ENCODE measurements at regions not wholly inside any gene's neighbourhood (a gene's known extent, or its start where the extent isn't known, plus 50 kb on each side); places are given as distances from the start of the nearest gene placed in this dataset.

DNA sequence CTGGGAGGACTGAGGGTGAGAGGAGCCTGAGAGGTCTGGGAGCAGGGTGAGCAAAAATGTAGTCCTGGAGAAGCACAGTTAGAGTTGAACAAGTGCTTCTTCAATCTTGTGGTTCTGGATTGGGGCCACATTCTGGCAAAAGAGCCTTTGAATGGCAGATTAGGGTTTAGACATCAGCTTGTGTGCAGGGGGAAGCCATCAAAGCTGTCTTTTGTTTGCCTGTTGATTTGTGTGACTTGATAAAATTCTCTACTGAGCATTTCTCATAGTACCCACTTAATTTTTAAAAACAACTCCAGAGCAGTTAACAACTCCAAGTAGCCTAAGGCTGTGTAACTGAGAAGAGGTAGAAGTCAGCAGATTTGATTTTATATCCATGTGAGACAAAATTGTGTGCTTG, 166.2 kb downstream of the FAT3 start:
- no peak overlapping the region for H3K9ac ChIP-seq (ENCODE audit: low read depth in 1 of 2, low read length in 2 of 2)
- TF ChIP-seq JUND (IDR thresholded peaks at IDR 0.05), result no peak
- no peak for TF ChIP-seq FOXA1 (IDR thresholded peaks at IDR 0.05)
- TF ChIP-seq, protein P1, sequence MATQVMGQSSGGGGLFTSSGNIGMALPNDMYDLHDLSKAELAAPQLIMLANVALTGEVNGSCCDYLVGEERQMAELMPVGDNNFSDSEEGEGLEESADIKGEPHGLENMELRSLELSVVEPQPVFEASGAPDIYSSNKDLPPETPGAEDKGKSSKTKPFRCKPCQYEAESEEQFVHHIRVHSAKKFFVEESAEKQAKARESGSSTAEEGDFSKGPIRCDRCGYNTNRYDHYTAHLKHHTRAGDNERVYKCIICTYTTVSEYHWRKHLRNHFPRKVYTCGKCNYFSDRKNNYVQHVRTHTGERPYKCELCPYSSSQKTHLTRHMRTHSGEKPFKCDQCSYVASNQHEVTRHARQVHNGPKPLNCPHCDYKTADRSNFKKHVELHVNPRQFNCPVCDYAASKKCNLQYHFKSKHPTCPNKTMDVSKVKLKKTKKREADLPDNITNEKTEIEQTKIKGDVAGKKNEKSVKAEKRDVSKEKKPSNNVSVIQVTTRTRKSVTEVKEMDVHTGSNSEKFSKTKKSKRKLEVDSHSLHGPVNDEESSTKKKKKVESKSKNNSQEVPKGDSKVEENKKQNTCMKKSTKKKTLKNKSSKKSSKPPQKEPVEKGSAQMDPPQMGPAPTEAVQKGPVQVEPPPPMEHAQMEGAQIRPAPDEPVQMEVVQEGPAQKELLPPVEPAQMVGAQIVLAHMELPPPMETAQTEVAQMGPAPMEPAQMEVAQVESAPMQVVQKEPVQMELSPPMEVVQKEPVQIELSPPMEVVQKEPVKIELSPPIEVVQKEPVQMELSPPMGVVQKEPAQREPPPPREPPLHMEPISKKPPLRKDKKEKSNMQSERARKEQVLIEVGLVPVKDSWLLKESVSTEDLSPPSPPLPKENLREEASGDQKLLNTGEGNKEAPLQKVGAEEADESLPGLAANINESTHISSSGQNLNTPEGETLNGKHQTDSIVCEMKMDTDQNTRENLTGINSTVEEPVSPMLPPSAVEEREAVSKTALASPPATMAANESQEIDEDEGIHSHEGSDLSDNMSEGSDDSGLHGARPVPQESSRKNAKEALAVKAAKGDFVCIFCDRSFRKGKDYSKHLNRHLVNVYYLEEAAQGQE (IDR thresholded peaks at IDR 0.05), result no peak
- TF ChIP-seq HNF4A (conservative IDR thresholded peaks at IDR 0.05), result no peak
- TF ChIP-seq, protein P2, sequence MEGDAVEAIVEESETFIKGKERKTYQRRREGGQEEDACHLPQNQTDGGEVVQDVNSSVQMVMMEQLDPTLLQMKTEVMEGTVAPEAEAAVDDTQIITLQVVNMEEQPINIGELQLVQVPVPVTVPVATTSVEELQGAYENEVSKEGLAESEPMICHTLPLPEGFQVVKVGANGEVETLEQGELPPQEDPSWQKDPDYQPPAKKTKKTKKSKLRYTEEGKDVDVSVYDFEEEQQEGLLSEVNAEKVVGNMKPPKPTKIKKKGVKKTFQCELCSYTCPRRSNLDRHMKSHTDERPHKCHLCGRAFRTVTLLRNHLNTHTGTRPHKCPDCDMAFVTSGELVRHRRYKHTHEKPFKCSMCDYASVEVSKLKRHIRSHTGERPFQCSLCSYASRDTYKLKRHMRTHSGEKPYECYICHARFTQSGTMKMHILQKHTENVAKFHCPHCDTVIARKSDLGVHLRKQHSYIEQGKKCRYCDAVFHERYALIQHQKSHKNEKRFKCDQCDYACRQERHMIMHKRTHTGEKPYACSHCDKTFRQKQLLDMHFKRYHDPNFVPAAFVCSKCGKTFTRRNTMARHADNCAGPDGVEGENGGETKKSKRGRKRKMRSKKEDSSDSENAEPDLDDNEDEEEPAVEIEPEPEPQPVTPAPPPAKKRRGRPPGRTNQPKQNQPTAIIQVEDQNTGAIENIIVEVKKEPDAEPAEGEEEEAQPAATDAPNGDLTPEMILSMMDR (IDR thresholded peaks at IDR 0.05; ENCODE audit: low read depth, low read length, missing input control), result no peak
- no peak for TF ChIP-seq NR2F2 (IDR thresholded peaks at IDR 0.05)
- no peak for TF ChIP-seq TAF1 (conservative IDR thresholded peaks at IDR 0.05)
- TF ChIP-seq SP1 (IDR thresholded peaks at IDR 0.05), result no peak
- no peak for TF ChIP-seq RXRA (IDR thresholded peaks at IDR 0.05)
- TF ChIP-seq FOXA2 (IDR thresholded peaks at IDR 0.05), result no peak
- TF ChIP-seq RAD21 (IDR thresholded peaks at IDR 0.05), result no peak
- TF ChIP-seq EGR1 (IDR thresholded peaks at IDR 0.05; ENCODE audit: low read depth in 2 of 2), result no peak
- TF ChIP-seq, protein P3, sequence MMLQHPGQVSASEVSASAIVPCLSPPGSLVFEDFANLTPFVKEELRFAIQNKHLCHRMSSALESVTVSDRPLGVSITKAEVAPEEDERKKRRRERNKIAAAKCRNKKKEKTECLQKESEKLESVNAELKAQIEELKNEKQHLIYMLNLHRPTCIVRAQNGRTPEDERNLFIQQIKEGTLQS (IDR thresholded peaks at IDR 0.05), result no peak
- TF ChIP-seq, protein P4, sequence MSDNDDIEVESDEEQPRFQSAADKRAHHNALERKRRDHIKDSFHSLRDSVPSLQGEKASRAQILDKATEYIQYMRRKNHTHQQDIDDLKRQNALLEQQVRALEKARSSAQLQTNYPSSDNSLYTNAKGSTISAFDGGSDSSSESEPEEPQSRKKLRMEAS (IDR thresholded peaks at IDR 0.05), result no peak
- no peak for TF ChIP-seq YY1 (IDR thresholded peaks at IDR 0.05)

DNA sequence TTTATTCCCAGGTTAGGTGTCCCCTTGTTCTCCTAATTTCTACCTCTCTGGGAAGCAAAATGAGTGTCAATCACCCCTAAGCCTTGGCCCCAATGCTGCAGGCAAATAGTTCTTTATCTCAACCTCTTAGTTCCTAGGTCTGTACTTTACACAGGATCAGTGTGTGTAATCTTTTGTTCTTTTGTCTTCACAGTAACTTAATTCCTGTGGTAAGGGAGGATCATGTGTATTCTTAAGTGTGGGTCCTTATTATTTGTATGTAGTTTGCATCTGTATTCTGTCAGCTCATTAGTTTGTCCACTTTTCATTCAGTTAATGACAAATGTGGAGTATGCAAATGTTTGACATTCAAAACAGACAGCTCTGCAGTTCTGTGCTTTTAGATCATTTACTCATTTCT, 166.7 kb downstream of the FAT3 start:
- no peak overlapping the region for H3K9ac ChIP-seq (ENCODE audit: low read depth in 1 of 2, low read length in 2 of 2)
- no peak for DNase-seq (ENCODE audit: low spot score)

More for the DNA sequence above, 166.2 kb downstream of the FAT3 start:
- peaks cover 0 to 1% (median 0%) of the 10 kb centered on the region in 4 donors for H3K4me1 ChIP-seq (ENCODE audit: control insufficient read depth in 4 of 4, insufficient read depth in 4 of 4, low read length in 3 of 4)
- H3K36me3 ChIP-seq (ENCODE audit: control insufficient read depth in 4 of 4, insufficient read depth in 3 of 4, low read depth in 1 of 4, low read length in 3 of 4), result no peaks in the 10 kb centered on the region
- no peak for DNase-seq (ENCODE audit: low spot score)
- peaks cover 0 to 3% (median 0%) of the 10 kb centered on the region in 4 donors for H3K27me3 ChIP-seq (ENCODE audit: control insufficient read depth in 4 of 4, insufficient read depth in 4 of 4, low read length in 3 of 4)
- H3K27ac ChIP-seq (ENCODE audit: low read depth in 1 of 2, low read length in 2 of 2), result no peak overlapping the region
- peaks cover 0 to 3% (median 0%) of the 10 kb centered on the region in 4 donors for H3K9me3 ChIP-seq (ENCODE audit: control insufficient read depth in 4 of 4, low read length in 3 of 4)
- H3K4me3 ChIP-seq (ENCODE audit: low read depth in 1 of 3, low read length in 3 of 3), result no peak overlapping the region

More for the DNA sequence above, 166.7 kb downstream of the FAT3 start:
- no peak for TF ChIP-seq JUND (IDR thresholded peaks at IDR 0.05)
- no peak for TF ChIP-seq FOXA1 (IDR thresholded peaks at IDR 0.05)
- TF ChIP-seq YY1 (IDR thresholded peaks at IDR 0.05), result no peak
- no peak for TF ChIP-seq SP1 (IDR thresholded peaks at IDR 0.05)
- no peak for TF ChIP-seq FOXA2 (IDR thresholded peaks at IDR 0.05)
- no peak for TF ChIP-seq HNF4G (IDR thresholded peaks at IDR 0.05)
- TF ChIP-seq HNF4A (conservative IDR thresholded peaks at IDR 0.05), result no peak
- TF ChIP-seq NR2F2 (IDR thresholded peaks at IDR 0.05), result no peak
- TF ChIP-seq RXRA (IDR thresholded peaks at IDR 0.05), result no peak
- TF ChIP-seq, protein P5, sequence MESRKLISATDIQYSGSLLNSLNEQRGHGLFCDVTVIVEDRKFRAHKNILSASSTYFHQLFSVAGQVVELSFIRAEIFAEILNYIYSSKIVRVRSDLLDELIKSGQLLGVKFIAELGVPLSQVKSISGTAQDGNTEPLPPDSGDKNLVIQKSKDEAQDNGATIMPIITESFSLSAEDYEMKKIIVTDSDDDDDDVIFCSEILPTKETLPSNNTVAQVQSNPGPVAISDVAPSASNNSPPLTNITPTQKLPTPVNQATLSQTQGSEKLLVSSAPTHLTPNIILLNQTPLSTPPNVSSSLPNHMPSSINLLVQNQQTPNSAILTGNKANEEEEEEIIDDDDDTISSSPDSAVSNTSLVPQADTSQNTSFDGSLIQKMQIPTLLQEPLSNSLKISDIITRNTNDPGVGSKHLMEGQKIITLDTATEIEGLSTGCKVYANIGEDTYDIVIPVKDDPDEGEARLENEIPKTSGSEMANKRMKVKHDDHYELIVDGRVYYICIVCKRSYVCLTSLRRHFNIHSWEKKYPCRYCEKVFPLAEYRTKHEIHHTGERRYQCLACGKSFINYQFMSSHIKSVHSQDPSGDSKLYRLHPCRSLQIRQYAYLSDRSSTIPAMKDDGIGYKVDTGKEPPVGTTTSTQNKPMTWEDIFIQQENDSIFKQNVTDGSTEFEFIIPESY (IDR thresholded peaks at IDR 0.05), result no peak
- TF ChIP-seq TAF1 (conservative IDR thresholded peaks at IDR 0.05), result no peak
- TF ChIP-seq EGR1 (IDR thresholded peaks at IDR 0.05; ENCODE audit: low read depth in 2 of 2), result no peak
- H3K9me3 ChIP-seq (ENCODE audit: control insufficient read depth in 4 of 4, low read length in 3 of 4), result peaks cover 0 to 3% (median 0%) of the 10 kb centered on the region in 4 donors
- H3K4me3 ChIP-seq (ENCODE audit: low read depth in 1 of 3, low read length in 3 of 3), result no peak overlapping the region
- peaks cover 0 to 7% (median 5%) of the 10 kb centered on the region in 4 donors for H3K4me1 ChIP-seq (ENCODE audit: control insufficient read depth in 4 of 4, insufficient read depth in 4 of 4, low read length in 3 of 4)
- no peaks in the 10 kb centered on the region for H3K36me3 ChIP-seq (ENCODE audit: control insufficient read depth in 4 of 4, insufficient read depth in 3 of 4, low read depth in 1 of 4, low read length in 3 of 4)
- H3K27ac ChIP-seq (ENCODE audit: low read depth in 1 of 2, low read length in 2 of 2), result no peak overlapping the region
- H3K27me3 ChIP-seq (ENCODE audit: control insufficient read depth in 4 of 4, insufficient read depth in 4 of 4, low read length in 3 of 4), result peaks cover 0 to 3% (median 0%) of the 10 kb centered on the region in 4 donors

Data from liver (tissue), 7 donors.